Esophagus muscularis mucosa (tissue), 4 donors: ENCODE measurements at regions not wholly inside any gene's neighbourhood (a gene's known extent, or its start where the extent isn't known, plus 50 kb on each side); places are given as distances from the start of the nearest gene placed in this dataset.

Source experiments
- DNase-seq: peaks from one replicate; pipeline ENCODE4 v3.0.0-alpha.2; 2017; ENCODE audit errors: extremely low spot score
- H3K27ac ChIP-seq, 4 donors: fragments of 200-600 bp; sonication (generic); replicated peaks in 1 of 4; 1 replicate in 3 of 4; 2 replicates in 1 of 4; pipeline ENCODE4 v1.5.1; 2016 to 2019; ENCODE audit warnings: mild to moderate bottlenecking in 1 of 4
- H3K27me3 ChIP-seq, 4 donors: fragments of 200-600 bp; sonication (generic); one replicate each; pipeline versions ENCODE4 v1.5.1 to v1.6.0; 2016 to 2019
- H3K36me3 ChIP-seq, 4 donors: fragments of 200-600 bp; sonication (generic); one replicate each; pipeline ENCODE4 v1.5.1; 2016 to 2019
- H3K4me1 ChIP-seq, 4 donors: fragments of 200-600 bp; sonication (generic); one replicate each; pipeline ENCODE4 v1.5.1; 2016 to 2019
- H3K4me3 ChIP-seq, 4 donors: fragments of 200-600 bp; sonication (generic); 1 replicate in 2 of 4; 2 replicates in 2 of 4; pipeline ENCODE4 v1.5.1; 2016 to 2019; ENCODE audit warnings: mild to moderate bottlenecking in 4 of 4, moderate library complexity in 1 of 4
- H3K9me3 ChIP-seq, 4 donors: fragments of 200-600 bp; sonication (generic); 1 replicate in 3 of 4; 2 replicates in 1 of 4; pipeline ENCODE4 v1.5.1; 2016 to 2019
- EP300 ChIP-seq: sonication (generic); formaldehyde crosslinking; IDR thresholded peaks from one replicate; pipeline ENCODE4 v1.6.1; 2017; ENCODE audit warnings: antibody characterized with exemption
- POLR2A ChIP-seq: fragments of 450-650 bp; IDR thresholded peaks from one replicate; pipeline ENCODE4 v1.6.1; 2017; ENCODE audit warnings: antibody characterized with exemption, moderate library complexity, mild to moderate bottlenecking, low read depth
- POLR2AphosphoS5 ChIP-seq, 2 donors: sonication (generic); formaldehyde crosslinking; IDR thresholded peaks; one replicate each; pipeline ENCODE4 v1.6.1; 2017; ENCODE audit warnings: antibody characterized with exemption in 2 of 2
- WGBS: methylation state at CpG from one replicate; pipeline ENCODE4 v1.1.5; 2018; 5-methylcytosine and 5-hydroxymethylcytosine counted together
- intact Hi-C: fragments of 100-400 bp; cut with DNase I; formaldehyde crosslinking; loops from one replicate; pipeline ENCODE4 v1.15.1; 2023
- TF ChIP-seq, protein P1 (sequence below), 3 experiments: fragments of 200-600 bp in 2 of 3; fragments of 450-650 bp in 1 of 3; sonication (generic) in 2 of 3; IDR thresholded peaks; one replicate each; pipeline ENCODE4 v1.5.1; 2017 to 2019; ENCODE audit warnings: antibody characterized with exemption in 3 of 3, mild to moderate bottlenecking in 2 of 3, moderate library complexity in 1 of 3

DNA sequence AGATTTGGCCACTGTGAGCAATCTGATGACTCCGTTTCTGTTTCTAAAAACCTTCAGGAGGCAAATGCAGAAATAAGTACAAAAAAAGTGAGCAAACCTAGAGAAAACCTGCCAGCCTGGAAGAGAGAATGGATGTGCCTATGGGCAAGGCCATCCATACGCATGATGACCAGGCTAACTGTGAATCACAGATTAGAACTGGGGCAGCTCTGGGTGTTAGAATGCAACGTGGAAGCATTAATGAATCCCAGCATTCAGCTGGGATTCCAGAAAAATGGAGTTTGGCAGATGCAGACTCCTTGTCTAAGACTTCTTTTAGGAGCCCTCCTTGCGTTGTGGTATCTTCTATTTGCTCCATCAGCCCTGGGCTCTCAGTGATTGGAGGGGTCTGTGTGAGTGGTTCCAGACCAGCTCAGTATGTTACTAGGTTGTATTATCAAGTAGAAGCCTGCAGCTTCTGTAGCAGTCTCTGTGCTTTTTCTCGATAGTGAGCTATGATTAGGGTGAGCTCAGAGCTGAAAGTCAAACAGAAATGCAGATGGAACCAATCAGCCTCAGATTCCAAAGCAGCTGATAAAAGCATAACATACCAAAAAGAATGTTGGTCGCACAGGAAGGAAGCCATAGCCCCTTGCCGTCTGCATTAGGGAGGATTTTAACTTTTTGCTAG, 154.0 kb downstream of the PSMG1 start:
- H3K4me3 ChIP-seq, result no peak overlapping the region
- no peak for DNase-seq
- H3K36me3 ChIP-seq, result no peaks in the 10 kb centered on the region
- no peak for TF ChIP-seq EP300
- TF ChIP-seq POLR2A, result no peak
- TF ChIP-seq POLR2AphosphoS5 (IDR thresholded peaks at IDR 0.05), result no peak
- TF ChIP-seq, protein P1, sequence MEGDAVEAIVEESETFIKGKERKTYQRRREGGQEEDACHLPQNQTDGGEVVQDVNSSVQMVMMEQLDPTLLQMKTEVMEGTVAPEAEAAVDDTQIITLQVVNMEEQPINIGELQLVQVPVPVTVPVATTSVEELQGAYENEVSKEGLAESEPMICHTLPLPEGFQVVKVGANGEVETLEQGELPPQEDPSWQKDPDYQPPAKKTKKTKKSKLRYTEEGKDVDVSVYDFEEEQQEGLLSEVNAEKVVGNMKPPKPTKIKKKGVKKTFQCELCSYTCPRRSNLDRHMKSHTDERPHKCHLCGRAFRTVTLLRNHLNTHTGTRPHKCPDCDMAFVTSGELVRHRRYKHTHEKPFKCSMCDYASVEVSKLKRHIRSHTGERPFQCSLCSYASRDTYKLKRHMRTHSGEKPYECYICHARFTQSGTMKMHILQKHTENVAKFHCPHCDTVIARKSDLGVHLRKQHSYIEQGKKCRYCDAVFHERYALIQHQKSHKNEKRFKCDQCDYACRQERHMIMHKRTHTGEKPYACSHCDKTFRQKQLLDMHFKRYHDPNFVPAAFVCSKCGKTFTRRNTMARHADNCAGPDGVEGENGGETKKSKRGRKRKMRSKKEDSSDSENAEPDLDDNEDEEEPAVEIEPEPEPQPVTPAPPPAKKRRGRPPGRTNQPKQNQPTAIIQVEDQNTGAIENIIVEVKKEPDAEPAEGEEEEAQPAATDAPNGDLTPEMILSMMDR (IDR thresholded peaks at IDR 0.05), result no peak
- intact Hi-C loops, result no loop called here
- no peaks in the 10 kb centered on the region for H3K27me3 ChIP-seq
- H3K27ac ChIP-seq, result no peak overlapping the region
- peaks cover 0 to 13% (median 0%) of the 10 kb centered on the region in 4 donors for H3K4me1 ChIP-seq
- peaks cover 0 to 22% (median 0%) of the 10 kb centered on the region in 4 donors for H3K9me3 ChIP-seq
- 60% methylated on average over 7 of the region's 7 CpGs for WGBS

DNA sequence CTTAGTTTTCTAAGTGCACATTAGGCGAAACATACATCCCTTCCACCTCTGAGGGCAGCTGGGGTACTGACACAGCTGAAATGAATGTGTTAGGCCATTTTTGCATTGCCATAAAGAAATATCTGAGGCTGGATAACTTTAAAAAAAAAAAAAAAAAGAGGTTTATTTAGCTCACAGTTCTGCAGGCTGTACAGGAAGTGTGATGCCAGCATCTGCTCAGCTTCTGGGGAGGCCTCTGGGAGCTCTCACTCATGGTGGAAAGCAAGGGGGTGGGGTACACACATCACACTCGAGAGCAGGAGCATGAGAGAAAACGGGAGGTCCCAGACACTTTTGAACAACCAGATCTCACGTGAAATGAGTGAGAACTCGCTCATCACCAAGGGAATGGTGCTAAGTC, 158.1 kb downstream of the PSMG1 start:
- Histone ChIP-seq H3K27me3 (no peaks in the 10 kb centered on the region), H3K36me3 (no peaks in the 10 kb centered on the region), H3K9me3 (peaks cover 0 to 22% (median 0%) of the 10 kb centered on the region in 4 donors), H3K4me3 (no peak overlapping the region), H3K4me1 (peaks cover 35 to 48% (median 35%) of the 10 kb centered on the region in 4 donors), H3K27ac (no peak overlapping the region)
- WGBS, result 90% methylated on average over 5 of the region's 5 CpGs
- no peak for DNase-seq
- intact Hi-C loops, result no loop called here
- no peak for TF ChIP-seq POLR2AphosphoS5 (IDR thresholded peaks at IDR 0.05)
- no peak for TF ChIP-seq POLR2A
- TF ChIP-seq EP300, result no peak
- TF ChIP-seq, protein P1 (IDR thresholded peaks at IDR 0.05), result no peak

DNA sequence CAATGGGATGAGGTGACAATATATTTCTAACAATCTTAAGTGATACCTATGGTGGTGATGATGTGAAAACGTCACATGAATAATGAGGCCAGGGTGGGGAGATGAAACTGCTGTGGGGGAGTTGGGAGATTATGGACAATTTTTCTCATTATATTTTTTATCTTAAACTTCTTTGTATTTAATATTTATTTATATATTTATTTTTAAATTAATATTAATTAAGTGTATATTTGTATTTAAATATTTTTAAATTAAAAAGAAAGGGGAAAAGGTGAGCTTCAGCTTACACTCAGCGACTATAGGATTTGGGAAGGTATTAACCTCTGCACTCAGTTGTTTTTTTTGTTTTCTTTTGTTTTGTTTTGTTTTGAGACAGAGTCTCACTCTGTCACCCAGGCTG, 158.7 kb downstream of the PSMG1 start:
- peaks cover 35 to 42% (median 35%) of the 10 kb centered on the region in 4 donors for H3K4me1 ChIP-seq
- TF ChIP-seq EP300, result no peak
- no peak for TF ChIP-seq POLR2AphosphoS5 (IDR thresholded peaks at IDR 0.05)
- no peak for TF ChIP-seq POLR2A
- H3K27me3 ChIP-seq, result no peaks in the 10 kb centered on the region
- no peak overlapping the region for H3K27ac ChIP-seq
- H3K4me3 ChIP-seq, result no peak overlapping the region
- H3K36me3 ChIP-seq, result no peaks in the 10 kb centered on the region
- DNase-seq, result no peak
- intact Hi-C loops, result no loop called here
- H3K9me3 ChIP-seq, result peaks cover 0 to 22% (median 0%) of the 10 kb centered on the region in 4 donors
- WGBS, result 95% methylated on average over 2 of the region's 2 CpGs

DNA sequence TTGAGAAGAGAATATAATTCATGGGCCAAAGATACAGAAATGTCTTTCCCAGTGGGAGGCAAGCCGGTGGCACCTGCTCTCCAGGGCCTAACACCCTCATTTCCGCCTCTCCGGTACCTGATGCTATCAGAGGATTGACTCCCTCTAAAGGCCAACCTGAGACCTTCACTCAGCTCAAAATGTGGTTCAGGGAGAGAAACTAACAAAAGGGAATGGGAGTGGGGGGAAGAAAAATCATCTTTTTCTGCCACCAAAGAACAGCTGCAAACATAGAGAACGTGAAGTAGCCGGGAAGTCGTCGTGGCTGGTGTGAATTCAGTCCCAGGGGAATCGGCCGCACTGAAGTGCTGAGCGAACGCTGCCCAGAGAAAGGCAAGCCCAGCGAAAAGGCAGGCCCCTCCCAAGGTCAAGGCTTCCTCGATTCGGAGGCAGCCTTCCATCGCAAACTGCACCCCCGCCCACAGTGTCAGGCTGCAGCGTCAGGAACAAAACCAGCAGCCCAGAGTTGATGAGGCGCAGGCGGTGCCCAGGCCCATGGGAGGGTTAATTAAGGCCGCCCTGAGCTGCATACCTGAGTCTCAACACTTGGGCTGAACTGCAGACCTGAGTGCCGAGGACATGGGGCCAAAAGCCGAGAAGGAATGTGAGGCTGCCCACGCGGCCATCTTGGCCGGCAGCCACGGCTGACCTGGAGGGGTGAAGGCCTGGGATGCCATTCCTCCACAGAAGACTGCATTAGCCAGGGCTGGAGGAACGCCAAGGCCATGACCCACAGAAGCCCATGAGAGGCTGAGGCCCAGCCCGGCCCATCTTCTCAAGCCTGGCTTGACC, 160.2 kb downstream of the PSMG1 start:
- Histone ChIP-seq H3K4me1 (peaks cover 35 to 36% (median 35%) of the 10 kb centered on the region in 4 donors), H3K27me3 (no peaks in the 10 kb centered on the region), H3K4me3 (no peak overlapping the region), H3K9me3 (peaks cover 0 to 16% (median 0%) of the 10 kb centered on the region in 4 donors), H3K27ac (peak overlapping the region; percentile 68 to 76 (median 70)), H3K36me3 (no peaks in the 10 kb centered on the region)
- WGBS, result 58% methylated on average over 18 of the region's 28 CpGs
- TF ChIP-seq EP300 (no peak), POLR2A (no peak), POLR2AphosphoS5 (IDR thresholded peaks at IDR 0.05) (peak; percentile 56 to 61)
- TF ChIP-seq, protein P1 (IDR thresholded peaks at IDR 0.05), result peak in 1 of 3 experiments; percentile 18
- intact Hi-C loops, result no loop called here
- DNase-seq, result no peak

DNA sequence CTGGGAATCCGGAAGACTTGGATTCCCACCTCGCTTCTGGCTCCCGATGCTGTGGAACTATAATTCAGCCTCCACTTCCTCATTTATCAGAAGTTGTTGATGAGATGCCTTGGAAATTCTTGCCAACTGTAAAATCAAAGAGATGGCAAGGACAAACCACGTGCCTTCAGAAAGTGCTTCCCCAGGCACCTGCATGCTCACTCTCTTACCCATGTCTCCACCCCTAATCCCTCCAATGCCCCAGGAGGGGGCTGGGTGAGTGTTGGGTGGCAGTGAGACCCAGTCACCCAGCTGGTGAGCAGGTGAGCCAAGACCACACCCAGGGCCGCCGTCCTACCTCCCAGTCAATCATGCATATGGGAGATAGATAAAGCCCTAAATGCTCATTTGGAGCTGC, 160.8 kb downstream of the PSMG1 start:
- peaks cover 35 to 36% (median 35%) of the 10 kb centered on the region in 4 donors for H3K4me1 ChIP-seq
- 82% methylated on average over 6 of the region's 6 CpGs for whole genome bisulfite sequencing
- no peak overlapping the region for H3K4me3 ChIP-seq
- H3K27me3 ChIP-seq, result no peaks in the 10 kb centered on the region
- peaks cover 0 to 10% (median 0%) of the 10 kb centered on the region in 4 donors for H3K9me3 ChIP-seq
- no peaks in the 10 kb centered on the region for H3K36me3 ChIP-seq
- TF ChIP-seq POLR2A, result no peak
- DNase-seq, result no peak
- peak overlapping the region; percentile 68 to 76 (median 70) for H3K27ac ChIP-seq
- intact Hi-C loops, result no loop called here
